ENCODE measurements at regions not wholly inside any gene's neighbourhood (a gene's known extent, or its start where the extent isn't known, plus 50 kb on each side); places are given as distances from the start of the nearest gene placed in this dataset.
A peak's percentile ranks its signal among the peaks of the same experiment; 100 is the strongest.
"Not testable (repeated sequence)": the region's sequence is repeated elsewhere in the genome, so short reads cannot be mapped to it uniquely, and the experiment has no call there.

GRCh38 chr2:144674071-144674470, 154.2 kb upstream of the ZEB2 start:
- DNase-seq = no peak

GRCh38 chr2:144673456-144673855, 153.5 kb upstream of the ZEB2 start:
- no peak for DNase-seq

DNA sequence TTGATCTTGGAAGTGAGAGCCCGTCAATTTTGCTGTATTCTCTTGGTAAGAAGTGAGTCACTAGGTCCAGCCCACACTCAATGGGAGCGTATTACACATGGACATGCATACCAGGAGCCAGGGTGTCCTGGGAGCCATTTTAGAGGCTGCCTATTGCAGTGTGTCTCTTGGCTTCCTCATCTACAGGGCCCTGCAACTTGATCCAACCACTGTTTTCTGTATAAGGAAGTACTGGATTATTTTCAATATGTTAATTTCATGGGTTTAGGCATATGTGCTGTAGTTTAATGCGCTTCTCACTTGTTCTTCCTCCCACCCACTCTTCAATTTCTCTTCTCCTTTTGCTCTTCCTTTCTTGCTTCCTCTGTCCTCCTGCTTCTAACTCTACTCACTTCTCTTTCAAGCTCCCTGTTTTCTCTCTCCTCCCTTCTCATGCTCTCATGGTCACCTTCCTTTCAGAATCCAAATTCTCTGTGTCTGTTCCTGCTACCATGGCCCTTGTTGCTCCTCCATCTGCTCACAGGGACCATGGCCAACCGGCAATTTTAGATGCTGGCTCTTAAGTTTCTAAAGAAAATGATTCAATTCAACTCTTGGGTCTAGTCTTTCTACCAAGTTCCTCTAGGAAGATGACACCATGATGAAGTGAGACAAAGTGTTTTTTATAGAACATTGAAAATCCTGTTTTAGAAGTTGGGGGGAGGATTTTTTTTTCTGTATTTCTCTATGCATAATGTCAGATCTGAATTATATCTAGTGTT, 152.0 kb upstream of the ZEB2 start:
- DNase-seq = no peak

DNA sequence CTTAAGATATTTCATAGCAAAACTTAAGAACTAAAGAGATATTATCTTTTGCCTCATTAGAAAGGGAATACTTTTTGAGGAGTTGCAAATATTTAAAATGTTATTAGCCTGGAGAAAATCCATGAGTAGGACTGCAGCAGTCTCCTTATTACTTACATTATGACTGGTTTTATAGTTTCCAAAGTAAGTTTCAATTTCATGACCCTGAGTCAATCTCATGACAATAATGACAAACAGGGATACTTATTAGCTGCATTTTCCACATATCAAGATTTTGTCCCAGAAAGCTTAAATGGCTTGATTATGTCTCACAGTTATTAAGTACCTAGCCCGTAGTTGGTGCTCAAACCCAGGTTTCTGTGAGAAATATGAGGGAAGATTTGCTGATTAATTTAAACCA, 150.8 kb upstream of the ZEB2 start:
- no peak for DNase-seq

- no peak for DNase-seq
These were observed 150.2 kb upstream of the ZEB2 start for GRCh38 chr2:144670080-144670479.

GRCh38 chr2:144669196-144669987, 149.5 kb upstream of the ZEB2 start:
- no peak for DNase-seq

- DNase-seq = no peak
These were observed 148.7 kb upstream of the ZEB2 start for GRCh38 chr2:144668493-144669110.

GRCh38 chr2:144666032-144666431, 146.1 kb upstream of the ZEB2 start:
- DNase-seq = no peak

DNA sequence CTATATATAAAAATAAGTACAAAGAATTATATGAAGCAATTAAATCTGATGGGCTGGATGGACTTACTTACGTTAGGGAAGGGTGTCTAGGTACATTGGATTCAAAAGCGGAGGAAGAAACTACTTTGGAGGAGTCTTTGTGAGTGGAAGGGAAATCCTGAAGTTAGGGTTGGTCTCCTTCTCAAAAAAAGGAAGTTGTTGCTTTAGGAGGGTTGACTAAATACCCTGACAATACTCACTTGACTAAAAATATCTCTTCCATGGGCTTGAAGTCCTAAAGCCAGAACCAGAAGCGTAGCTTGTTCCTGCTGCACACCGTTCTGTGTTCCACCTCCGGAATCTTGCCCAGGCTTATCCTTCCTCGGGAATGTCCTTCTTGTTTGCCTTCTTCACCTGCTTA, 143.3 kb upstream of the ZEB2 start:
- DNase-seq = no peak

DNA sequence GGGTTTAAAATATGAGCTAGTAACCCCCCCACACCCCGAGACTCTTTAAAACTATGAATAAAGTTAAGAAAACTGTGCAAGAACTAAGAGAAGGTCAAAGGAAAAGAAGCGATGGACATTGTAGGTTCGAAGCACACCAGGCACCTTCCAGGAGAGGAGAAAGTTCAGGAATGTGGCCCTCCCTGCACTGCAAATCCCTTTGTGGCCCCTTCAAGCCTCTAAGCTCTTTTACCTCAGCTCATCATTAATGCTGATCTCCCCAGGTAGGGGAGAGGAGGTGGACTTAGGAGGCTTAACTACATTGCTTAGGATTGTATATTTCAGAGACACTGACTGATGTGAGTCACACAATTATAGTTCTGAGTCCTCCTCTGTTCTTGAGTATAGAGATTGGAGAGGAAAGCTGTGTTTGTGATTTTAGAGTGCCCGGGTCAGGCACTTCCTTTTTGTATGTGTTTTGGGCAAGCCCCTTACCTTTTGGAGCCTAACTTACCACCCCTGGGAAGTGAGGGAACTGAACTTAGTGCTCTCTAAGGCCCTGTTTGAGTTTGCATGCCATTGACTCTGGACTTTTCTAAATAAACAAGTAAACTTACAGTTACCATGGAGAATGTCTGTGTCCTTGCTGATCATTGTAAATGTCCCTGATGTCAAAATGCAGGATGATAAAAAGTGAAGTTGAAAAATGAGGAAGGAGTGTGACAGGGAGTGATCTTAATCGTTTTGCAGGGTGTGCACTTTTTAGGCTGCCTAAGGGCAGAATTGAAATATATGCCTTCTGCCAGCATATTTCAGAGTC, 140.8 kb upstream of the ZEB2 start:
- DNase-seq = no peak

DNA sequence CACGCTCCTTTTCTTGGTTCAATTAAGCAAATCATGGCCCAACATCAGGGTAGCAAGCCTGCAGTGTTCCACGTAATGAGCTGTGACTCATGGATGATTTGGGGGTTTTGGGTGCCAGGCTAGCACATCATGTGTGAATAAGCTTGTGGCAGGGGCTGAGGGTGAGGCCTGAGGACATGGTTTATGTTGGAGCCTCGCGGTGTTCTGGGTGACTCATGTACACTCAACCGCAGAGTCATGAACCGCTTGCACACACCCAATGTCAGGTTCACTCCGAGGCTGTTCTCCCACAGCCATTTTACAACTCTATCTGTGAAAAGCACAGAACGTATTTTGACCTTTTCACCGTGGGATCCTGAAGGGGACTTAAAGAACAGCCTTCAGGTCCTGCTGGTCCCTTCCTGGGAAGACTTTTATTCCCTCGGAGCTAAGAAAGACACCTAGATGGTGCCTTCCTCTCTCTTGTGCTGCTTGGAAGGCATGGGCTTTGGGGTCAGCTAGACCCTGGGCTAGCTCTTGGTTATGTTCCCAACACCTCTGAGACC, 139.9 kb upstream of the ZEB2 start:
- DNase-seq = peak; percentile 18 to 19

GRCh38 chr2:144654523-144654922, 134.6 kb upstream of the ZEB2 start:
- DNase-seq = no peak

DNA sequence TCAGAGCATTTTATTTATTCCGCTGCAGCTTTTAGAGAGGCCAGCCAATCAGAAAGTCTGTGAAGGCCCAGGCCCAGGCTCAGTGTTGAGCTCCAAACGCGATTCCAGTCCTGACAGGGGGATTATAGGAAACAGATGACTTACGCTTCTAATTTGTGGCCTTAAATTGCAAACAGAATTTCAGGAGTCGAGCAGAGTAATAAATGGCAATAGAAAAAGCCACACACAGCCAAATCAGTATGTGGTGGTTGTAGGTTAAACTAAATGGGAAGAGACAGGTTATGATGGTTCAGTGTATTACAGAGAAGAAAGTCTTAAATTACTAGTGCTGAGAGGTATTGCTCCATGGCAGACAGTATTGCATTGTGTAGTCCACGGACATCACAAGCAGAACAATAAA, 131.0 kb upstream of the ZEB2 start:
- no peak for DNase-seq

DNA sequence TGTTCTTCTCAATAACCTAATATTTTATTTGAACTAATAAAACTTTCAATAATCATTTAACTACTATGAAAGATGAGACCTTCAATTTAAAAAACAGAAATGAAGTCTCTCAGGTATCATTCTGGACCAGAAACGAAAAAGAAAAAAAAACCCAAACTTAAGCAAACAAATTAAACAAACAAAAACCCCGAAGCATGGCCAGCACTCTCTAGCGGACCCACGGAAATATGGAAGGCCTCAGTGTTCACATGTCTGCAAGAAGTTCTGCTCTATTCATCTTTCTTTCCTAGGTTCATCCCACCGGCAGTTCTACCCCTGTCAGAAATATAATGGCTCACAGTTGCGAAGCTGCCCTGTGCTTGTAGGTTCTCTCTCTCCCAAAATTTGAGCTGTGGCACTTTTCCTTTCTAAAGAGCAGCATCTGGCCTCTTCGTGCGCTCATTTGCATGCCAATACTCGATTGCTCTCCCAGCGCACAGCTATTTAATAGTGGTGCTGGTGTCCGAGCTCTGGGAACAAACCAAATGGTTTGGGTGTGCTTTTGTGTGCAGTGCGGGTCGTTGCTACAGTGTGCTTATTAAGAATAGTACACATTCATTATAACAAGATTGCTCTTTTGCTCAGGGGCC, 129.0 kb upstream of the ZEB2 start:
- no peak for DNase-seq

GRCh38 chr2:144645083-144645778, 125.3 kb upstream of the ZEB2 start:
- DNase-seq = no peak

DNA sequence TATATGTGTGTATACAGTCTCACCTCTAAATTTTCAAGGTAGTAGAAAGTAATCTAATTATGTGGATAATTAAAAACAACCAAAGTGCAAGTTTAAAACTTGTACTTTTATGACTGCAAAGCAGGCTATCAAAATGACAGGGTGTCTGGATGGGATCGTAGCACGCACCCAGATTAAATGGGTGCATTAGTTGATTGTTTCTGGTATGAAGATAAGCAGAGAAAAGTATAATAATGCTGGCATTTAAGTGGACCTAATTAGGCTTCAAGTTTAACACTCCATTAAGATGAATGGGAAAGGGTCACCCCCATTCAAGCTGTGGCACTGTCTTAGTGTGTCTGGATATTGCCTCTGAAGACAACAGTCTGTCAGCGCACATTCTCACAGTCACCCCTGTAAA, 124.6 kb upstream of the ZEB2 start:
- no peak for DNase-seq

DNA sequence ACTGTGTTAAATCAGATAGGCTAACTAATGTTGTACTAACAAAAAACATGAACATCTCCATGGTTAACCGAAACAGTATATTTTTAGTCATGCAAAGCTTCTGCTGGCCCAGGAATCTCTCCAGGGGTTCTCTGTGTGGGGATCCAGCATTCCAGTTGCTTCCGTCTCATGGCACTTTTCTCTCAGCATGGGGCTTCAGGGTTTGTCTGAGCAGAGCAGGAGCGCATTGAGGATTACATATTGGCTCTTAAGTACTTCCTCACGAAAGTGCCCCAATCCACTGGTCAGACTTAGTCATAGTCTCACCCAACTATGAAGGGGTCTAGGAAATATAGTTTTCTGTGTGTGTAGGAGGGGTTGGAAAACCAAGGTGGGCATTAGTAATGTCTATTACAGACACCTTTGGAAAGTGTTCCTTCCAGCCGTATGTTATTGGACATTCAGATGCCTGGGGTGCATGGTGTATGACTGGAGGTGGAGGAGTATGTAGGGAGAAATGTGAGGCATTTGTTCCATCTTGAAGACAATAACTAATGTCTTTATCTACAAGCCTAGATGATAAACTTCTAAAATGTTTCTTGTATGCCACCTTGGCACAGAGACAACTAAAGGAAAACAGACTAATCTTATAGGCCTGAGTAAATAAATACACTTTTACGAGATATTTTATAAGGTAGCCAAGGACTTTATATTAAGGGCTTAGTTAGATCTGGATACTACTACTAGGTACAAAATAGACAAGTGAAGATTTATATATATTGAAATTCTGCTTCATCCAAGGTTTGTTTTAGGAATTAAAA, 123.8 kb upstream of the ZEB2 start:
- DNase-seq = no peak

- DNase-seq = no peak
These were observed 122.9 kb upstream of the ZEB2 start for GRCh38 chr2:144642856-144643255.

DNA sequence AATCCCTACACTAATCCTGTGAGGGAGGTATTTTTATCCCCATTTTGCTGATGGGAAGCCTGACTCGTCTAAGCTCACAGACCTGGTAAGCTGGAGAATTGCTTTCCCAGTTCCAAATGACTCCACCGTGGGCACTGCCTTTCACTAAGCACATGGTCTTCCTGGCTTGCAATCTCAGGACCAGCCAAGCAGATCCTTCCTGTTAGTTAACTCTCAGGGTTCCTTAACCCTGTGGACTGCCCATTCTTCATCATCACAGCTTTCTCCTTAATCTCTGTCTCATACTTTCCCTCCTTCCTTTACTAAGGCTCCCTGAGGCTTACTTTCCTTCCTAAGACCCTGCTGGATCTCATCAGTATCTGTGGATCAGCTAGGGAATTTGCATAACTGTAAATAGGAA, 122.2 kb upstream of the ZEB2 start:
- DNase-seq = no peak

DNA sequence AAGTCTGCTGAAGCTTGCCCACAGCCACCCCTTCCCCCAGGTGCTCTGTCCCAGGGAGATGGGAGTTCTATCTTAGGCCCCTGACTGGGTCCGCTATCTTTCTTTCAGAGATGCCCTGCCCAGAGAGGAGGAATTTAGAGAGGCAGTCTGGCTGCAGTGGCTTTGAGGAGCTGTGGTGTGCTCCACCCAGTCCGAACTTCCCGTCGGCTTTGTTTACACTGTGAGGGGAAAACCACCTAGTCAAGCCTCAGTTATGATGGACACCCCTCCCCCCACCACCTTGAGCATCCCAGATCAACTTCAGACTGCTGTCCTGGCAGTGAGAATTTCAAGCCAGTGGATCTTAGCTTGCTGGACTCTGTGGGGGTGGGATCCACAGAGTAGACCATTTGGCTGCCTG, 118.3 kb upstream of the ZEB2 start:
- DNase-seq = not testable (repeated sequence)

- not testable (repeated sequence) for DNase-seq
These were observed 116.9 kb upstream of the ZEB2 start for GRCh38 chr2:144636860-144637259.
